Stomach (tissue), 8 donors: ENCODE measurements at regions not wholly inside any gene's neighbourhood (a gene's known extent, or its start where the extent isn't known, plus 50 kb on each side); places are given as distances from the start of the nearest gene placed in this dataset.
"Not testable (repeated sequence)": the region's sequence is repeated elsewhere in the genome, so short reads cannot be mapped to it uniquely, and the experiment has no call there.

Experiments used
- DNase-seq, 2 donors: peaks; one replicate each; pipeline versions ENCODE4 v3.0.0 to v3.0.0-alpha.2; 2013 to 2019
- H3K27ac ChIP-seq, 5 donors: fragments of 200-600 bp in 4 of 5; sonication (generic) in 4 of 5; one replicate each; pipeline ENCODE4 v1.5.1; 2013 to 2019; ENCODE audit warnings: mild to moderate bottlenecking in 1 of 5, moderate library complexity in 1 of 5
- H3K27me3 ChIP-seq, 3 donors: fragments of 200-600 bp; sonication (generic); one replicate each; pipeline ENCODE4 v1.5.1; 2017 to 2019; ENCODE audit warnings: mixed run types in 1 of 3
- H3K36me3 ChIP-seq, 4 donors: fragments of 200-600 bp; sonication (generic); 1 replicate in 3 of 4; 2 replicates in 1 of 4; pipeline ENCODE4 v1.5.1; 2016 to 2019
- H3K4me1 ChIP-seq, 4 donors: fragments of 200-600 bp; sonication (generic); one replicate each; pipeline ENCODE4 v1.5.1; 2016 to 2019
- H3K4me3 ChIP-seq, 4 donors: fragments of 200-600 bp; sonication (generic) in 3 of 4; one replicate each; pipeline ENCODE4 v1.5.1; 2016 to 2019; ENCODE audit warnings: mild to moderate bottlenecking in 1 of 4
- H3K9me3 ChIP-seq, 4 donors: fragments of 200-600 bp; sonication (generic); one replicate each; pipeline ENCODE4 v1.5.1; 2016 to 2019
- EP300 ChIP-seq: sonication (generic); formaldehyde crosslinking; IDR thresholded peaks from one replicate; pipeline ENCODE4 v1.6.1; 2017; ENCODE audit warnings: antibody characterized with exemption
- POLR2A ChIP-seq, 4 donors: fragments of 450-650 bp; IDR thresholded peaks; one replicate each; pipeline ENCODE4 v1.6.1; 2016; ENCODE audit warnings: antibody characterized with exemption in 4 of 4, control low read depth in 2 of 4, mild to moderate bottlenecking in 1 of 4, moderate library complexity in 1 of 4
- POLR2AphosphoS5 ChIP-seq, 3 donors: sonication (generic); formaldehyde crosslinking; IDR thresholded peaks; one replicate each; pipeline ENCODE4 v1.6.1; 2016; ENCODE audit warnings: antibody characterized with exemption in 3 of 3
- WGBS, 5 donors: extraction: QIAGEN DNeasy Blood & Tissue Kit in 3 of 5; methylation state at CpG; one replicate each; pipeline versions ENCODE4 v1.1.5 to v1.1.7; 2013 to 2018; 5-methylcytosine and 5-hydroxymethylcytosine counted together
- intact Hi-C: fragments of 100-400 bp; cut with DNase I; formaldehyde crosslinking; loops from one replicate; pipeline ENCODE4 v1.15.1; 2023; ENCODE audit warnings: low total_unique reads
- TF ChIP-seq, protein P1 (sequence below), 7 experiments: fragments of 450-650 bp in 4 of 7; fragments of 200-600 bp in 3 of 7; sonication (generic) in 3 of 7; IDR thresholded peaks; one replicate each; pipeline ENCODE4 v1.5.1; 2016 to 2019; ENCODE audit warnings: antibody characterized with exemption in 7 of 7, control low read depth in 2 of 7, mild to moderate bottlenecking in 1 of 7
- donor health status: healthy with polysubstance abuse.
- donor health status: Bipolar disorder and iron deficiency.
- donor health status: healthy.

DNA sequence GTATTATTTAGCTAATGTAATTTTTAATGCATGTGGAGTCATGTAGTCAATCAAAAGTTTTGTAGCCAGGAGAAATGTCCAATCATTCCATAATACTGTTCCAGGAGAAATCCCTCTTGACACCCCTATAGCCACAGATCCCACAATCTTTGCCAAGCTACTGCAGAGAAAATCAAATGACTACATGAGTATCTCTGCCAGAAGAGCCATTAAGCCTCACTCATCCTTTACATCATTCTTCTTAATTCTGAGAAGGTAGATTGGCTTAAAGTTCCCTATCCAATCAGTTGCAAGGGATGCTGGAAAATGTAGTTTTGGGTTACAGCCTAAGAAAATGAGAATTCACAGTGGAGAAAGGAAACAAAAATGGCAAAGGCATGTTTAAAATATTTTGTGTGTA is 502.1 kb downstream of the ZBBX start:
- no peaks in the 10 kb centered on the region for H3K27me3 ChIP-seq
- H3K36me3 ChIP-seq = no peaks in the 10 kb centered on the region
- DNase-seq = no peak
- H3K4me3 ChIP-seq = no peak overlapping the region
- intact Hi-C loops = no loop called here
- no peak for TF ChIP-seq POLR2A (IDR thresholded peaks at IDR 0.05)
- TF ChIP-seq, protein P1, sequence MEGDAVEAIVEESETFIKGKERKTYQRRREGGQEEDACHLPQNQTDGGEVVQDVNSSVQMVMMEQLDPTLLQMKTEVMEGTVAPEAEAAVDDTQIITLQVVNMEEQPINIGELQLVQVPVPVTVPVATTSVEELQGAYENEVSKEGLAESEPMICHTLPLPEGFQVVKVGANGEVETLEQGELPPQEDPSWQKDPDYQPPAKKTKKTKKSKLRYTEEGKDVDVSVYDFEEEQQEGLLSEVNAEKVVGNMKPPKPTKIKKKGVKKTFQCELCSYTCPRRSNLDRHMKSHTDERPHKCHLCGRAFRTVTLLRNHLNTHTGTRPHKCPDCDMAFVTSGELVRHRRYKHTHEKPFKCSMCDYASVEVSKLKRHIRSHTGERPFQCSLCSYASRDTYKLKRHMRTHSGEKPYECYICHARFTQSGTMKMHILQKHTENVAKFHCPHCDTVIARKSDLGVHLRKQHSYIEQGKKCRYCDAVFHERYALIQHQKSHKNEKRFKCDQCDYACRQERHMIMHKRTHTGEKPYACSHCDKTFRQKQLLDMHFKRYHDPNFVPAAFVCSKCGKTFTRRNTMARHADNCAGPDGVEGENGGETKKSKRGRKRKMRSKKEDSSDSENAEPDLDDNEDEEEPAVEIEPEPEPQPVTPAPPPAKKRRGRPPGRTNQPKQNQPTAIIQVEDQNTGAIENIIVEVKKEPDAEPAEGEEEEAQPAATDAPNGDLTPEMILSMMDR (IDR thresholded peaks at IDR 0.05) = no peak
- no peak for TF ChIP-seq EP300
- TF ChIP-seq POLR2AphosphoS5 (IDR thresholded peaks at IDR 0.05) = no peak
- H3K4me1 ChIP-seq = no peaks in the 10 kb centered on the region
- no peak overlapping the region for H3K27ac ChIP-seq
- peaks cover 0 to 6% (median under 1%) of the 10 kb centered on the region in 4 donors for H3K9me3 ChIP-seq

GRCh38 chr3:166864473-166865467 is 515.3 kb downstream of the ZBBX start:
- Histone ChIP-seq H3K27ac (no peak overlapping the region), H3K36me3 (no peaks in the 10 kb centered on the region), H3K4me1 (no peaks in the 10 kb centered on the region), H3K4me3 (no peak overlapping the region), H3K9me3 (peaks cover 0 to 19% (median 10%) of the 10 kb centered on the region in 4 donors), H3K27me3 (no peaks in the 10 kb centered on the region)
- no peak for TF ChIP-seq EP300
- no peak for TF ChIP-seq POLR2AphosphoS5 (IDR thresholded peaks at IDR 0.05)
- TF ChIP-seq, protein P1 (IDR thresholded peaks at IDR 0.05) = no peak
- TF ChIP-seq POLR2A (IDR thresholded peaks at IDR 0.05) = no peak
- intact Hi-C loops = no loop called here
- WGBS, 5 donors = 81 to 91% (median 85%) methylated on average over 8 to 10 of the region's 10 CpGs
- DNase-seq = no peak

DNA sequence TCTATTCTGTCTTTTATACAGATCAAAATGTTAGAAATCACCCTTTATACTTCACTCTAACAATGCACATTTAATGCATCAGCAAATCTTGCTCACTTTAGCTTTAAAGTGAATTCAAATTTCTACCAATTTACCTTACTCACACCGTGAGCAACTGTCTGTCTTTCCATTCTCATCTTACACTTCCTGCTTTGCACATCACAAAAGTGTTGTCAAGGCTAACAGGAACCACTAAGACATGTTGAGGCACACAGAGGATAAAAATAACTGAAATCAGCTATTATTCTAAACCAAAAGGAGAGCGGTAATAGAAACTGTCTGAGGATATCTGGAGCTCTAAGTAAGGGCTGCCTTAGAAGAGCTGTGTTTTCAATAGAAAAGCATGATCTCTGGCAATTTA is 519.9 kb downstream of the ZBBX start:
- WGBS, 5 donors = 66 to 83% (median 76%) methylated on average over 2 of the region's 2 CpGs
- H3K27me3 ChIP-seq = no peaks in the 10 kb centered on the region
- H3K4me1 ChIP-seq = no peaks in the 10 kb centered on the region
- peaks cover 0 to 9% (median 3%) of the 10 kb centered on the region in 4 donors for H3K9me3 ChIP-seq
- H3K4me3 ChIP-seq = no peak overlapping the region
- intact Hi-C loops = no loop called here
- H3K27ac ChIP-seq = no peak overlapping the region
- H3K36me3 ChIP-seq = no peaks in the 10 kb centered on the region
- DNase-seq = no peak
- TF ChIP-seq POLR2AphosphoS5 (IDR thresholded peaks at IDR 0.05) = no peak
- no peak for TF ChIP-seq POLR2A (IDR thresholded peaks at IDR 0.05)
- TF ChIP-seq, protein P1 (IDR thresholded peaks at IDR 0.05) = no peak
- TF ChIP-seq EP300 = no peak

DNA sequence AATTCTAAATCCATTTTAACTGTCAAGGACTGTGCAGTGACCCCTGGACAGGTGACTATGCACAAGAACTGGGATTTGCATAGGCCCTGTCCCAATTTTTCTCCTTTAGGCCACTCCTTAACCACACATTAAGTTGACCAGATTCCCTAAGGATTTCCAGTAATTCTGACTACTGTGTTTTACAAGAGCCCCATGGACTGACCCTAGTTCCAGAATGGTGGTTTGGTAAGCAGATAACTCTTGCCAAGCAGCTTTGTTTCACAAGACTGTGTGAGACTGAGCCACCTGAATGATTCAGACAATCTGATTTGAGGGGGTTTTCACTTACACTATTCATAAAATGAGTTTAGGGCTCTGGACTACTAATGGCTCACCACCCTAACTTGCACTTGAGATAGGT is 535.8 kb downstream of the ZBBX start:
- TF ChIP-seq POLR2A (IDR thresholded peaks at IDR 0.05) = no peak
- TF ChIP-seq EP300 = no peak
- TF ChIP-seq POLR2AphosphoS5 (IDR thresholded peaks at IDR 0.05) = no peak
- TF ChIP-seq, protein P1 (IDR thresholded peaks at IDR 0.05) = no peak
- no peak overlapping the region for H3K27ac ChIP-seq
- no peak for DNase-seq
- H3K27me3 ChIP-seq = no peaks in the 10 kb centered on the region
- peaks cover 0 to 13% (median 7%) of the 10 kb centered on the region in 4 donors for H3K9me3 ChIP-seq
- intact Hi-C loops = no loop called here
- no peaks in the 10 kb centered on the region for H3K36me3 ChIP-seq
- no peaks in the 10 kb centered on the region for H3K4me1 ChIP-seq
- no peak overlapping the region for H3K4me3 ChIP-seq

- H3K27me3 ChIP-seq, H3K4me3 ChIP-seq, DNase-seq: not testable (repeated sequence)
Measured at GRCh38 chr3:166842784-166843183, 537.3 kb downstream of the ZBBX start.

More at GRCh38 chr3:166842784-166843183, 537.3 kb downstream of the ZBBX start:
- intact Hi-C loops, H3K4me1 ChIP-seq, H3K36me3 ChIP-seq, H3K27ac ChIP-seq: not testable (repeated sequence)
- 86 to 95% (median 94%) methylated on average over 7 to 25 of the region's 25 CpGs for WGBS, 5 donors
- peaks cover 0 to 13% (median 7%) of the 10 kb centered on the region in 4 donors for H3K9me3 ChIP-seq
